GM12875 (cell line): ENCODE measurements at regions not wholly inside any gene's neighbourhood (a gene's known extent, or its start where the extent isn't known, plus 50 kb on each side); places are given as distances from the start of the nearest gene placed in this dataset.

Experiments used
- H3K4me3 ChIP-seq: one replicate; pipeline ENCODE4 v1.5.1; 2011; ENCODE audit warnings: low read depth, low read length, control low read depth
- TF ChIP-seq, protein P1 (sequence below): IDR thresholded peaks from 2 replicates; pipeline ENCODE4 v1.5.1; 2011; ENCODE audit warnings: low read depth, mild to moderate bottlenecking, control low read depth, inconsistent platforms, low read length, moderate library complexity, borderline replicate concordance; ENCODE audit not compliant: insufficient read depth

GRCh38 chr4:177547985-177548384 lies 105.7 kb upstream of the AGA start:
- TF ChIP-seq, protein P1, sequence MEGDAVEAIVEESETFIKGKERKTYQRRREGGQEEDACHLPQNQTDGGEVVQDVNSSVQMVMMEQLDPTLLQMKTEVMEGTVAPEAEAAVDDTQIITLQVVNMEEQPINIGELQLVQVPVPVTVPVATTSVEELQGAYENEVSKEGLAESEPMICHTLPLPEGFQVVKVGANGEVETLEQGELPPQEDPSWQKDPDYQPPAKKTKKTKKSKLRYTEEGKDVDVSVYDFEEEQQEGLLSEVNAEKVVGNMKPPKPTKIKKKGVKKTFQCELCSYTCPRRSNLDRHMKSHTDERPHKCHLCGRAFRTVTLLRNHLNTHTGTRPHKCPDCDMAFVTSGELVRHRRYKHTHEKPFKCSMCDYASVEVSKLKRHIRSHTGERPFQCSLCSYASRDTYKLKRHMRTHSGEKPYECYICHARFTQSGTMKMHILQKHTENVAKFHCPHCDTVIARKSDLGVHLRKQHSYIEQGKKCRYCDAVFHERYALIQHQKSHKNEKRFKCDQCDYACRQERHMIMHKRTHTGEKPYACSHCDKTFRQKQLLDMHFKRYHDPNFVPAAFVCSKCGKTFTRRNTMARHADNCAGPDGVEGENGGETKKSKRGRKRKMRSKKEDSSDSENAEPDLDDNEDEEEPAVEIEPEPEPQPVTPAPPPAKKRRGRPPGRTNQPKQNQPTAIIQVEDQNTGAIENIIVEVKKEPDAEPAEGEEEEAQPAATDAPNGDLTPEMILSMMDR = no peak
- no peak overlapping the region for H3K4me3 ChIP-seq

GRCh38 chr4:177555007-177555574 lies 112.9 kb upstream of the AGA start:
- TF ChIP-seq, protein P1 = peak; percentile 32; the same call in 1 of the 2 replicates
- no peak overlapping the region for H3K4me3 ChIP-seq

DNA sequence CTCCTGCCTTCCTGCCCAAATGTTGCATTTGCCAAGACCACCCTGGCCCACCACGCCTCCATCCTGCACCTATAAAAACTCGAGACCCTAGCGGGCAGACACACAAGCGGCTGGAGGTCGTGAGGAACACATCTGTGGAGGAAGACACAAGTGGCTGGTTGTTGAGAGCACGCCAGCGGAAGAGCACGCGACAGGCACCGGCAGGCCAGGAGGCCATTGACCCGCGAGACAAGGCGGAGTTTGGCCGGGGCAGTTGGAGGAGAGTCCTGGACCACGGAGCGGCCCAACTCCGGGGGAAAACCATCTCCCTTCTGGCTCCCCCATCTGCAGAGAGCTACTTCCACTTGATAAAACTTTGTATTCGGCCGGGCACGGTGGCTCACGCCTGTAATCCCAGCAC lies 115.2 kb upstream of the AGA start:
- TF ChIP-seq, protein P1 = no peak

DNA sequence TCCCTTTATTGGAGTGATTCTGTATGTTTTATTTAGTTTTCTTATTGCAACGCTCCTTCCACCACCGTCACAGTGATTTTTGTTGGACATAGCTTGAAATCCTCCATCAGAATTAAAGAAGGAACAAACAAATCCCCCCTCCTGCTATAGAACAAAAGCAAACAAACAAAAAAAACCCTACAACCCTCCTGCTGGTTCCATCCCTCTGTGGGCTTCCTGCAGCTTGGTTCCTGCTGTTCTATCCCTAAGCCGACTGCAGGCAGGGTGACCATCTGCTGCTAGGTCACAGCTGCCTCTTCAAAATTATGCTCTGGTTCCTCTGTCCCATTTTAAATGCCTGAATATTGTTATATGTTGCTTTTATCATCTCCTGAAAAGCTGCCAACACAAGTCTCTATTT lies 116.8 kb upstream of the AGA start:
- H3K4me3 ChIP-seq = no peak overlapping the region
- TF ChIP-seq, protein P1 = no peak

More for the DNA sequence above, 115.2 kb upstream of the AGA start:
- no peak overlapping the region for H3K4me3 ChIP-seq

- no peak overlapping the region for H3K4me3 ChIP-seq
- TF ChIP-seq, protein P1 = no peak
Measured at GRCh38 chr4:177562163-177562562, 119.9 kb upstream of the AGA start.

DNA sequence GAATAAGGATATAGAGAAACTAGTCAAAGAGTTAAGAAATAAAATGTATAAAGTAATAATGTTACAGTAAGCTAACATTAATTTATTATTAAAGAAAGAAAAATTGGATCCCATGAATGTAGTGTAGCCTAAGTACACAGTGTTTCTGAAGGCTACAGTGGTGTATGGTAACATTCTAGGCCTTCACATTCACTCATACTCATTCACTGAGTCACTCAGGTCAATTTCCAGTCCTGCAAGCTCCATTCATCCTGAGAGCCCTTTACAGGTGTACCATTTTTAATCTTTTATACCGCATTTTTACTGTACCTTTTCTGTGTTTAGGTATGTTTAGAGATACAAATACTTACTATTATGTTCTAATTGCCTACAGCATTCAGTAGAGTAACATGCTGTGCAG lies 120.6 kb upstream of the AGA start:
- no peak overlapping the region for H3K4me3 ChIP-seq
- TF ChIP-seq, protein P1 = no peak

- TF ChIP-seq, protein P1 = no peak
- no peak overlapping the region for H3K4me3 ChIP-seq
Measured at GRCh38 chr4:177566691-177567090, 124.5 kb upstream of the AGA start.
